Kidney (tissue), 13 donors: ENCODE measurements at regions not wholly inside any gene's neighbourhood (a gene's known extent, or its start where the extent isn't known, plus 50 kb on each side); places are given as distances from the start of the nearest gene placed in this dataset.

Experiments used
- DNase-seq, 5 donors: peaks; one replicate each; pipeline ENCODE4 v3.0.0-alpha.2; 2013 to 2020
- FAIRE-seq: peaks from 2 replicates; lab custom pipeline; 2012; peaks lifted over from hg19 to GRCh38; lab: Jason Lieb, UNC
- H3K27ac ChIP-seq, 2 donors: one replicate each; pipeline ENCODE4 v1.7.0; 2013; ENCODE audit warnings: low read depth in 2 of 2, low read length in 2 of 2, inconsistent platforms in 1 of 2
- H3K27me3 ChIP-seq: one replicate; pipeline ENCODE4 v1.7.1; 2013; ENCODE audit warnings: low read length, inconsistent platforms; ENCODE audit not compliant: control insufficient read depth, insufficient read depth
- H3K36me3 ChIP-seq, 3 donors: one replicate each; pipeline versions ENCODE4 v1.7.0 to v1.7.1; 2013; ENCODE audit warnings: low read length in 3 of 3, control low read depth in 1 of 3, inconsistent platforms in 1 of 3; ENCODE audit not compliant: insufficient read depth in 3 of 3, control insufficient read depth in 2 of 3
- H3K4me1 ChIP-seq, 3 donors: one replicate each; pipeline versions ENCODE4 v1.7.0 to v1.7.1; 2013; ENCODE audit warnings: low read length in 3 of 3, inconsistent platforms in 1 of 3, low read depth in 1 of 3; ENCODE audit not compliant: control insufficient read depth in 2 of 3, insufficient read depth in 2 of 3
- H3K4me3 ChIP-seq, 3 donors: one replicate each; pipeline versions ENCODE4 v1.7.0 to v1.8.1; 2013; ENCODE audit warnings: low read length in 3 of 3, control low read depth in 1 of 3, inconsistent platforms in 1 of 3
- H3K9ac ChIP-seq, 3 donors: one replicate each; pipeline versions ENCODE4 v1.7.0 to v1.7.1; 2013; ENCODE audit warnings: low read length in 3 of 3, control low read depth in 1 of 3, inconsistent platforms in 1 of 3
- H3K9me3 ChIP-seq, 3 donors: one replicate each; pipeline versions ENCODE4 v1.7.0 to v1.7.1; 2013; ENCODE audit warnings: low read length in 3 of 3, control low read depth in 1 of 3, inconsistent platforms in 1 of 3; ENCODE audit not compliant: control insufficient read depth in 2 of 3, insufficient read depth in 1 of 3
- CTCF ChIP-seq: IDR thresholded peaks from 3 replicates; pipeline ENCODE4 v1.5.1; 2012; ENCODE audit warnings: mild to moderate bottlenecking, moderate library complexity, borderline replicate concordance; ENCODE audit not compliant: insufficient read depth; ENCODE audit errors: extremely low read depth
- intact Hi-C: fragments of 100-400 bp; cut with DNase I; formaldehyde crosslinking; loops from one replicate; pipeline ENCODE4 v1.11.1; 2022
- donor health status: control.
- donor health status: control.
- donor health status: control.
- donor health status: control.
- donor health status: control.
- donor health status: DM: yes; HTN: yes; CAD: no.
- donor health status: Normal renal cell carcinoma (clear cell type).

GRCh38 chr3:94596887-94597566 lies 534.2 kb downstream of the NSUN3 start:
- no peak overlapping the region for H3K4me3 ChIP-seq
- FAIRE-seq: no peak
- no peaks in the 10 kb centered on the region for H3K4me1 ChIP-seq
- DNase-seq: no peak
- H3K36me3 ChIP-seq: no peaks in the 10 kb centered on the region
- intact Hi-C loops: no loop called here
- TF ChIP-seq CTCF: no peak
- no peak overlapping the region for H3K27ac ChIP-seq
- H3K9ac ChIP-seq: no peak overlapping the region
- no peaks in the 10 kb centered on the region for H3K9me3 ChIP-seq
- no peaks in the 10 kb centered on the region for H3K27me3 ChIP-seq

GRCh38 chr3:94607778-94608177 lies 544.9 kb downstream of the NSUN3 start:
- Histone ChIP-seq H3K4me1 (no peaks in the 10 kb centered on the region), H3K4me3 (no peak overlapping the region), H3K27me3 (no peaks in the 10 kb centered on the region), H3K9ac (no peak overlapping the region), H3K36me3 (no peaks in the 10 kb centered on the region), H3K9me3 (no peaks in the 10 kb centered on the region), H3K27ac (no peak overlapping the region)
- intact Hi-C loops: no loop called here
- TF ChIP-seq CTCF: no peak
- FAIRE-seq (no peak), DNase-seq (no peak)

GRCh38 chr3:94609908-94610307 lies 547.0 kb downstream of the NSUN3 start:
- FAIRE-seq (no peak), DNase-seq (no peak)
- Histone ChIP-seq H3K27ac (no peak overlapping the region), H3K9ac (no peak overlapping the region), H3K9me3 (no peaks in the 10 kb centered on the region), H3K27me3 (no peaks in the 10 kb centered on the region), H3K36me3 (no peaks in the 10 kb centered on the region), H3K4me3 (no peak overlapping the region), H3K4me1 (no peaks in the 10 kb centered on the region)
- intact Hi-C loops: no loop called here
- TF ChIP-seq CTCF: no peak

- H3K27me3 ChIP-seq: no peaks in the 10 kb centered on the region
- H3K27ac ChIP-seq: no peak overlapping the region
- DNase-seq: no peak
- no peak overlapping the region for H3K4me3 ChIP-seq
- H3K9me3 ChIP-seq: no peaks in the 10 kb centered on the region
- H3K9ac ChIP-seq: no peak overlapping the region
- H3K4me1 ChIP-seq: no peaks in the 10 kb centered on the region
- TF ChIP-seq CTCF: no peak
- H3K36me3 ChIP-seq: no peaks in the 10 kb centered on the region
- FAIRE-seq: no peak
- intact Hi-C loops: no loop called here
Measured at GRCh38 chr3:94611596-94611995, 548.7 kb downstream of the NSUN3 start.
